ENCODE measurements at regions not wholly inside any gene's neighbourhood (a gene's known extent, or its start where the extent isn't known, plus 50 kb on each side); places are given as distances from the start of the nearest gene placed in this dataset.

DNA sequence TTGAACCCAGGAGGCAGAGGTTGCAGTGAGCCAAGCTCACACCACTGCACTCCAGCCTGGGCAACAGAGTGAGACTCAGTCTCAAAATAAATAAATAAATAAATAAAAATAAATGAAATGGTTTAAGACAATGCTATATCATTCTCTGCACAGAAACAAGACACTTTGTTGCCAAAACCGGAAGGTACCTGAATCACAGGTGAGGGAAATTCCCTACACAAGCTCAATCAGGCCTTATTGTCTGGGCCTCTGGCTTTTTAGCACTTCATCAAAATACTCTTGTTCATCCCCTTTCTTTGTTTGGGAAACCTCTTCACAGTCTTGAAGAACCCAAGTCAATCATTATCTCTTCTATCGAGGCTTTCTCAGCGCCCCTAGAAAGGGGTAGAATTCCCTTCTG lies 166.1 kb upstream of the NPSR1 start:
- TF ChIP-seq, protein P1, sequence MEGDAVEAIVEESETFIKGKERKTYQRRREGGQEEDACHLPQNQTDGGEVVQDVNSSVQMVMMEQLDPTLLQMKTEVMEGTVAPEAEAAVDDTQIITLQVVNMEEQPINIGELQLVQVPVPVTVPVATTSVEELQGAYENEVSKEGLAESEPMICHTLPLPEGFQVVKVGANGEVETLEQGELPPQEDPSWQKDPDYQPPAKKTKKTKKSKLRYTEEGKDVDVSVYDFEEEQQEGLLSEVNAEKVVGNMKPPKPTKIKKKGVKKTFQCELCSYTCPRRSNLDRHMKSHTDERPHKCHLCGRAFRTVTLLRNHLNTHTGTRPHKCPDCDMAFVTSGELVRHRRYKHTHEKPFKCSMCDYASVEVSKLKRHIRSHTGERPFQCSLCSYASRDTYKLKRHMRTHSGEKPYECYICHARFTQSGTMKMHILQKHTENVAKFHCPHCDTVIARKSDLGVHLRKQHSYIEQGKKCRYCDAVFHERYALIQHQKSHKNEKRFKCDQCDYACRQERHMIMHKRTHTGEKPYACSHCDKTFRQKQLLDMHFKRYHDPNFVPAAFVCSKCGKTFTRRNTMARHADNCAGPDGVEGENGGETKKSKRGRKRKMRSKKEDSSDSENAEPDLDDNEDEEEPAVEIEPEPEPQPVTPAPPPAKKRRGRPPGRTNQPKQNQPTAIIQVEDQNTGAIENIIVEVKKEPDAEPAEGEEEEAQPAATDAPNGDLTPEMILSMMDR (IDR thresholded peaks at IDR 0.05; ENCODE audit: control insufficient read depth, extremely low read depth, insufficient read depth): no peak
- no peak overlapping the region for H3K4me3 ChIP-seq (ENCODE audit: low read depth, low read length)
- DNase-seq (ENCODE audit: low read depth): no peak

DNA sequence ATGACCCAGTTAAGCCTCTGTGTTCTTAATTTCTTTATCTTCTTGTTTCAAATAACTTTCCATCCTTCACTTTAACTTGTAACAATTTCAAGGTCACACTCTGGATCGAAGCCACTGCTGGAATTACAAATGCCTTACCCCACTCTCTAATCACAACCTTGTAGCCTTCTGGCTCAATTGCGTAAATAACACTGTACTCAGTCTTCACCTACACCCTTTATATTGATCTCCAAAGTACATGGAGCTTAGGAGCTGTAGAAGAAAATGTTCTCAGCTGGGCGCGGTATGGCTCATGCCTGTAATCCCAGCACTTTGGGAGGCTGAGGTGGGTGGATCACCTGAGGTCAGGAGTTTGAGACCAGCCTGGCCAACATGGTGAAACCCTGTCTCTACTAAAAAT lies 164.3 kb upstream of the NPSR1 start:
- H3K4me3 ChIP-seq (ENCODE audit: low read depth, low read length): no peak overlapping the region
- TF ChIP-seq, protein P1 (IDR thresholded peaks at IDR 0.05; ENCODE audit: control insufficient read depth, extremely low read depth, insufficient read depth): no peak
- no peak for DNase-seq (ENCODE audit: low read depth)

DNA sequence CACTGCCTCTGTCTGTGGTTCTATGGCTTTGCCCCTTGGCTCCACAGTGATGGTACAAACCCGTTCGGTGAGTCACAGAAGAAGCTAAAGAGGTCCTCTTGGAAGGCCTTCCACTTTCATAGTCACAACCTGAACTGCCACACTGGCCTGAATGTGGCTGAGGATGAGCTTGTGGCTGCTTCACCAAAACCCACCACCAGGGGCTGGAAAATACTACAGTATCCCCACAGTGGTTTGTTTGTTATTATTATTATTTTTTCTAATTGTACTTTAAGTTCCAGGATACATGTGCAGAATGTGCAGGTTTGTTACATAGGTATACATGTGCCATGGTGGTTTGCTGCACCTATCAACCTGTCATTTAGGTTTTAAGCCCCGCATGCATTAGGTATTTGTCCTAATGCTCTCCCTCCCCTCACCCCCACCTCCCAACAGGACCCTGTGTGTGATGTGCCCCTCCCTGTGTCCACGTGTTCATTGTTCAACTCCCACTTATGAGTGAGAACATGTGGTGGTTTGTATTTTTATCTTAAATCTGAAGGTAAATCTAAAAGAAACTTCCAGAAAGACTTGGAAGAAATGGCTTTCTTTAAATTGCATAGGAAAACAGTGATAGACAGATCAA lies 160.8 kb upstream of the NPSR1 start:
- DNase-seq (ENCODE audit: low read depth): no peak
- H3K4me3 ChIP-seq (ENCODE audit: low read depth, low read length): no peak overlapping the region
- TF ChIP-seq, protein P1 (IDR thresholded peaks at IDR 0.05; ENCODE audit: control insufficient read depth, extremely low read depth, insufficient read depth): peak; percentile 21; the same call in 1 of the 2 replicates

DNA sequence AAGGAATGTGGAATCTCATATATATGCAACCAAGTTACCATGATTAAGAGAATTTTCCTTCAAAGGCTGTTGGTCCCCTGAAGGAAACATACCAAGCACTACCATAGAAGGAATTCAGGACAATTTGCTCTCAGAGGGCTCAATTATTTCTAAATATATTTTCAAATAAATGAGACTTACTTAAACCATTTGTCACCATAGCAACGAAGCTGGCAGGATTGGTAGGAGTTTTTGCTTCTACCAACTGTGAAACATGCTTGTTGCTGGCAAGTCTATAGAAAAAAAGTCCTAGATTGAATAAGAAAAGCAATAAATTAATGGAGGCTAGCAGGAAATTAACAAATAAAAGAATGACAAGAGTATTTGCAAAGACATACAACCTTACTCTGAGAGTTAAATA lies 156.9 kb upstream of the NPSR1 start:
- TF ChIP-seq, protein P1 (IDR thresholded peaks at IDR 0.05; ENCODE audit: control insufficient read depth, extremely low read depth, insufficient read depth): no peak
- H3K4me3 ChIP-seq (ENCODE audit: low read depth, low read length): no peak overlapping the region
- no peak for DNase-seq (ENCODE audit: low read depth)

DNA sequence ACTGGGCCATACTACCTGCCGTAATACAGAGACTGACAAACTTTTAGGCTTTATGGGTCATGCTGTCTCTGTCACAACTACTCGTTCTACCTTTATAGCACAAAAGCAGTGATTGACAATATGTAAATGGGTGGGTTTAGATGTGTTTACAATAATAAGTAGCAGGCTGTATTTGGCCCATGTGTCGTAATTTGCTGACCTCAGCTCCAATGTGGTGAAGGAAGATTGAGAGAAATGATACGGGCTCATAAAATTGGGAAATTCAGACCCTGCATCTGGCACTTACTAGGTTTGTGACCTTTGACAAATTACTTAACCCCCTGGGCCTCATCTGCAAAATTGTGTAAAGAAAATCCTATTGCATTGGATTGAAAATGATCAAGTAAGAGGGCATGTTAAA lies 150.8 kb upstream of the NPSR1 start:
- TF ChIP-seq, protein P1 (IDR thresholded peaks at IDR 0.05; ENCODE audit: control insufficient read depth, extremely low read depth, insufficient read depth): no peak
- DNase-seq (ENCODE audit: low read depth): no peak
- no peak overlapping the region for H3K4me3 ChIP-seq (ENCODE audit: low read depth, low read length)

DNA sequence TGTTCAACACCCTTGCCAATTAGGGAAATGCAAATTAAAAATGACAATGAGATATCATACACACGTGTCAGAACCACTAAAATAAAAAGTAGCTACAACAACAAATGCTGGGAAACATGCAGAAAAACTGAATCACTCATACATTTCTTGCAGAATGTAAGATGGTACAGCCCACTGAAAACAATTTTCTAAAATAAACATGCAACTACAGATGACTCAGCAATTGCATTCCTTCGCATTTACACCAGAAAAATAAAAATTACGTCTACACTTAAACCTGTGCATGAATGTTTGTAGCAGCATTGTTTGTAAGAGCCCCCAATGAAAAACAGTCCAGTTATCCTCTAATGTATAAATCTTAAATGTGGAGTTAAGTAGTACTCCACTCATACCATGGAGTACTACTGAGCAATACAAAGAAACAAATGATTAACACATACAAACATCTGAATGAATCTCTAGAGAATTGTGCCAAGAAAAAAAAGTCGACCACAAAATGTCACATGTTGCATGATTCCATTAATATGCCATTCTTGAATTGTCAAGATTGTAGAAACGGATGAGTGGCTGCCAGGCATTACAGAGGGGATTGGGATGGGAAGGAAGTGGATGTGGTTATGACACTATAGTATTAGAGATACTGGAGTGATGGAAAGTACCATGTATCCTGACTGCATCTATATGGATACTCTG lies 134.6 kb upstream of the NPSR1 start:
- DNase-seq (ENCODE audit: low read depth): no peak
- TF ChIP-seq, protein P1 (IDR thresholded peaks at IDR 0.05; ENCODE audit: control insufficient read depth, extremely low read depth, insufficient read depth): no peak
- H3K4me3 ChIP-seq (ENCODE audit: low read depth, low read length): no peak overlapping the region

DNA sequence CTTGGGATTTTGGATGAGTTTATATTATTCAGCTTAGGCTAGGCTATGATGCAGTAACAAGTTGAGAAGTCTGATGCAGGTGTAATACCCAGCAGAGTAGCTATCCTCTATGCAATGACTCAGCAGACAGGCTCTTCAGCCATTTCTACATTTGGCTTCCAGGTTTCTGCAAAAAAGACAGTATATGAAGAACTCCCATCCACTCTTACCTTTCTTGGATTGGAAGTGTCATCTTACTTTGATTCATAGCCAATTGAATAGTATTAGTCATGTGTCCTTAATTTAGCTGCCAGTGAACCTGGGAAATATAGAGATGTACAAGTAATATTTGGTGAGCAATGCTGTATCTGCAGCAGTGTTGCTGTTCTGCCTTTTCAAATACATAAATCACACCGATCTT lies 127.8 kb upstream of the NPSR1 start:
- no peak overlapping the region for H3K4me3 ChIP-seq (ENCODE audit: low read depth, low read length)
- no peak for DNase-seq (ENCODE audit: low read depth)
- TF ChIP-seq, protein P1 (IDR thresholded peaks at IDR 0.05; ENCODE audit: control insufficient read depth, extremely low read depth, insufficient read depth): no peak

Data from LNCaP clone FGC (cell line).